HG03439 (cell line): ENCODE measurements at regions not wholly inside any gene's neighbourhood (a gene's known extent, or its start where the extent isn't known, plus 50 kb on each side); places are given as distances from the start of the nearest gene placed in this dataset.

Experiments used
- ATAC-seq: cut with Tn5 transposase; IDR thresholded peaks from one replicate; pipeline ENCODE4 v1.9.1; 2021; ENCODE audit warnings: mild to moderate bottlenecking, moderate library complexity; ENCODE audit not compliant: unreplicated experiment

DNA sequence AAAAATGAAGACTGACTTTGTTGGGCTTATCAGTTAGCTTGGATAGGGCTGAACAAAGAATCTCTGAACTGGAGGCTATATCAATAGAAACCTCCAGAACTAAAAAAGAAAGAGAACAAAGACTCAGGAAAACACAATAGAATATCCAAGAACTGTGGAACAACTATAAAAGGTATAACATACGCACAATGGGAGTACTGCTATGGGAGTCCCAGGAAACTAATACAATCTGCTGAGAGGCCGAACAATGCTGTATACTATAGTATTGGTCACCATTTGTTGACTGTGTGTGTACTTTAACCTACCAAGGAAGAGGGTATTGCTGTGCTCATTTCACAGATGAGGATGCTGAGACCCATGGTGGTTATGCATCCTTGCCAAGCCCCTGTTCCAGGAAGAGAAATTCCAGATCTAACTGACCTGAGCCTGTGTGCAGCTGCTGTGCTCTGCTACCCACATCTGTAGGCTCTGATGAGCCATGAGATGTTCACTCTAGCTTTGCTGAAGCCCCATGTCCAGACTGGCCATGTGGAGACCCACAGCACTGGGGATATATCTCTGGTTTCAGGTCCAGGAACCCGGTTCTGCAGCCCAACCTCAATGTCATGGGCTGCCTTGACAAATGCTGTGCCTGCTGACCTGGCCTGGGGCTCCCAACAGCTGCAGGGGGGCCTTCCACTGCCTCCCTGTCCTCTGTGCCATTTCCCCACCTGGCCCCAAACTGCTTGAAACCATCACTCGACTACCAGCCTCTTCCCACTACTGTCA lies 254.3 kb upstream of the TNRC6C start:
- ATAC-seq, result no peak

DNA sequence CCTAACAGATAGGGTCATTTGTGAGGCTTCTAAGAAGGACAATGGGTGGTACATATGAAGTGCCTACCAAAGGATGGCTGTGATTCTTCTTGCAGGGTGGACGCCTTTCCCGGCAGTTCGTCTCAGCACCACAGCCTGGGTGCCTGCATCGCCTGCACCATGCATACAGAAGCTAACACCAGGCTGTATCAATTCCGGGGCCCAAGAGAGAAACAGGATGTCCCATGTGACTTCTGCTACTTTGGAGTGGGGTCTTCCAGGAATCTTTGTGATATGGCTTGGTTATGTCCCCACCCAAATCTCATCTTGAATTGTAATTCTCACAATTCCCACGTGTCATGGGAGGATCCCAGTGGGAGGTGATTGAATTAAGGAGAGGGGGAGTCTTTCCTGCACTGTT lies 251.6 kb upstream of the TNRC6C start:
- ATAC-seq, result no peak

- no peak for ATAC-seq
Observed at GRCh38 chr17:77707546-77707945, 251.0 kb upstream of the TNRC6C start.

GRCh38 chr17:77708049-77708448 lies 250.5 kb upstream of the TNRC6C start:
- ATAC-seq, result no peak

- ATAC-seq, result no peak
Observed at GRCh38 chr17:77708936-77709335, 249.6 kb upstream of the TNRC6C start.

- ATAC-seq, result no peak
Observed at GRCh38 chr17:77709594-77709993, 248.9 kb upstream of the TNRC6C start.

- ATAC-seq, result no peak
Observed at GRCh38 chr17:77712578-77712977, 245.9 kb upstream of the TNRC6C start.

GRCh38 chr17:77716289-77716926 lies 242.1 kb upstream of the TNRC6C start:
- no peak for ATAC-seq

DNA sequence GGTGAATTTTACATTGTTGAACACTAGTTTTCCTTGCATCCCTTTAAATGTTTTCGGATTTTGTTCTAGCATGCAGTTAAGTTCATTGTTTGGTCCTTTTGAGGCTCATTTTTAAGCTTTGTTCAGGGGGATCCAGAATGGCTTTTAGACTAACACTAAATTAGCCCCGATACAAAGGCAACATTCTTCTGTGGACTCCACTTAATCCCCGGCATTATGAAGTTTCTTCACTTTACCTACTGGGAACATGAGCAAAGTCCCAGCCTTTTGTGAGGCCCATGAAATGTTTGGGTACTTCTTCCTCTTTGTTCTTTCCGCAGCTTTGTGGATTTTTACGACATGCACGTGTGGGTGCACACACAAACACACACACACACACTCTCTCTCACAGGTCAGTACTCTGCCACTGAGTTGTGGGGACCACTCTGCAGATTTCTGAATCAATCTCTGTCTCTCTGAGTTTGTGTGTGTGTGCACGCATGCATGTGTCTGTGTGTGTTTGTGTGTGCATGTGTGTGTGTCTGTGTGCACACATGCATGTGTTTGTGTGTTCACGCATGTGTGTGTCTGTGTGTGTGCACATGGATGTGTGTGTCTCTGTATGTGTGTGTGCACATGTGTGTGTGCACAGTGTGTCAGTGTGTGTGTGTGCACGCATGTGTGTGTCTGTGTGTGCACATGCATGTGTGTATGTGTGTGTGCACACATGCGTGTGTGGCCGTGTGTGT lies 240.4 kb upstream of the TNRC6C start:
- ATAC-seq, result no peak

GRCh38 chr17:77718669-77718961 lies 239.9 kb upstream of the TNRC6C start:
- no peak for ATAC-seq

GRCh38 chr17:77719806-77720205 lies 238.7 kb upstream of the TNRC6C start:
- ATAC-seq, result no peak

DNA sequence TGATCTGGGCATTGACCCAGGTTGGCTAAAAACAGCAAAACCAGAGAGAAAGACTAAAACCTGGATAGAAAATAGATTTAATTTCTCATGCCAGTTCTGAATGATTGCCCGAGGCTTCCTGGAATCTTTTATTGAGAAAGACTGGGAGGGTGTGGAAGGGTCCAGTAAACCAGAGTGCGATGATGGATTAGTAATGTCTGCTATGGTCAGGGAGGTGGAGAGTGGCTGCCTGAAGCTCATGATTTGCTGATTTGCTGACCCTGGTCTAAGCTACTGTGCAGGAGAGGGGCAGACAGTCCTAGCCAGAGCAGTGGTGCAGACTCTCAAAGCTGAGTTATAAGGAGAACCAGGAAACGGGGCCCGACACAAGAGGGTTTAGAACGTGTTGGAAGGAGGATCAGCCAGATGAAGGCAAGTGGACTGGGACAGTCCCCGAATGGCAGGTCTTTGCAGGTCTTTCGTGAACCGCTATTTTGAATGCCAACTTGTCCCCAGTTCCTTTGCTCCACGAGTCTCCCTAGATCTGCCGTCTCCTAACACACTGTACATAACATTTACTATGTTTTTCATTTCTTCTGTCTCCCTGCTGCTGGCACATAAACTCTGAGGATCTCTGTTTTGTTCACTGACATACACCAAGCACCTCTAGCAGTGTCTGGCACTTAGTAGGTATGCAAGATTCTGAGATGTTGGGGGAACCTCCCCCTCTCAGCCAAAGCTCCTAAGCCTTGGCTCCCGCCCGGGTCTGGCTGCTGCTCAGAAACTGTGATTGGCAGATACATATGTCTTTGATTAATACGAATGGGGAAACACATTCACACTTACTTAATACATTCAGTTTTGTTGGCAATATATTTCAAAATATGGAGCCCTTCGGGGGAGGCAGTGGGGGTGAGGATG lies 237.3 kb upstream of the TNRC6C start:
- no peak for ATAC-seq

DNA sequence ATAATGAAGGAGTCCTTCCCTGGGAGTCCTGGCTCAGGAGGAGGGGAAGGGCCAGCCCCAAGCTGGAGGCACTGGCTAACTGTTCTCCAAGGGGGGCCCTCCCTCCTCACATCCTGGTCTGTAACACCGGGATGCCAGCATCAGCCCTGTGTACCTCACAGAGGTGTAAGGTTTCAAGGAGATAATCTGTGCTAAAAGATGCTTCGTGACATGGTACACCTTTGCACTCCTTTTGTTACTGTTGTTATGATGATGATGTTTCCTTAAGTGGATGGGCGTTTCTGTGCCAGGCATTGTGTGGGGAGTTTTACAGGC lies 236.7 kb upstream of the TNRC6C start:
- no peak for ATAC-seq

DNA sequence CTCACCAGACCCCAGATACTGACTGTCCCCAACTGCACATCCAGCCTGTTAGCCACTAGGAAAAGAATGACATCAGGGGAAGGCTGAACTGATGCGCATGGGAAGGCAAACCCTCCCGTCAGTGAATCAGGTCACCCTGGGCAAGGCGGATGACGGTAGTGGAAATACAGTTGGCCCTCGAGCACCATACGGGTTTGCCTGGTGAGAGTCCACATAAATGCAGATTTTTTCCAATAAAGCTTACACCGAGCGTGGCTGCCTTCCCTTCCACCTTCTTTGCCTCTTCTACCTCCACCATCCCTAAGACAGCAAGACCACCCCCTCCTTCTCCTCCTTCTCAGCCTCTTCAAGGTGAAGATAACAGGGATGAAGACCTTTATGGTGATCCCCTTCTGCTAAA lies 236.1 kb upstream of the TNRC6C start:
- no peak for ATAC-seq

DNA sequence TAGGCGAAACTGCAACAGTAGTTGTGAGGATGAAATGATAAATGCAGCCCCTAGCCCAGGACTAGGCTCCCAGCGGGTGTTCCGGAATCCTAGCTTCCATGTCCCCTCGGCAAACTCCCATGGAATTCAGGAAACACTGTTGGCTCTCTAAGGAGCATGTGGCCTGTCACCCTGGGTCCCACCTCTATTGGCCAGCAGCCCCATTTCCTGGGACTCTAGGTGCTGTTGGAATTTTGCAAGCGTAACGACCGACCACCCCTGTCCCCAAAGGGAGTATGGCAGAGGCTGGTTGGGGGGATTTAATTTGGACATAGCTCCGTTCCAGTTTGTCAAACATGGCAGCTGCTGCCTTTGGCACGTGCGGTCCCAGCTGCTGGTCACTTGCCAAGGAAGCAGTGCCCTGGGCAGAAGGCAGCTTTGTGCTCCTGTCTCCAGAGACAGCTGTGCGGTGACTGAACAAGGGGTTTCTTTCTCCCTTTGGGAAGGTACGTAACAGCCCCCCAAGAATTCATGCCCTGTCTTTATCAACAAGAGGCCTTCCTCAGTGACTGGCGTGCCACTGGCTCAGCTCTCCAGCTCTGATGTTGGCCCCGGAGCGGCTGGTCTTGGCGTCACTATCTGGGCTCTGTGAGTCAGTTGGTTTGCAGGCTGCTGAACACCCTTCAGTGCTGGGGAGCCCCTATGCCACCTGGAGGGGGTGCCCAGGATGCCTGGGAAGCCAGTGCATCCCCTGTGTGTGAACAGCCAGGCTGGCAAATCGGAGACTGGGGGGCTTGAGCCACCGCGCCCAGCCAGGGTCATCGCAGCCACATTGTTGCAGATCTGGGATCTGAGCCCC lies 235.2 kb upstream of the TNRC6C start:
- no peak for ATAC-seq

DNA sequence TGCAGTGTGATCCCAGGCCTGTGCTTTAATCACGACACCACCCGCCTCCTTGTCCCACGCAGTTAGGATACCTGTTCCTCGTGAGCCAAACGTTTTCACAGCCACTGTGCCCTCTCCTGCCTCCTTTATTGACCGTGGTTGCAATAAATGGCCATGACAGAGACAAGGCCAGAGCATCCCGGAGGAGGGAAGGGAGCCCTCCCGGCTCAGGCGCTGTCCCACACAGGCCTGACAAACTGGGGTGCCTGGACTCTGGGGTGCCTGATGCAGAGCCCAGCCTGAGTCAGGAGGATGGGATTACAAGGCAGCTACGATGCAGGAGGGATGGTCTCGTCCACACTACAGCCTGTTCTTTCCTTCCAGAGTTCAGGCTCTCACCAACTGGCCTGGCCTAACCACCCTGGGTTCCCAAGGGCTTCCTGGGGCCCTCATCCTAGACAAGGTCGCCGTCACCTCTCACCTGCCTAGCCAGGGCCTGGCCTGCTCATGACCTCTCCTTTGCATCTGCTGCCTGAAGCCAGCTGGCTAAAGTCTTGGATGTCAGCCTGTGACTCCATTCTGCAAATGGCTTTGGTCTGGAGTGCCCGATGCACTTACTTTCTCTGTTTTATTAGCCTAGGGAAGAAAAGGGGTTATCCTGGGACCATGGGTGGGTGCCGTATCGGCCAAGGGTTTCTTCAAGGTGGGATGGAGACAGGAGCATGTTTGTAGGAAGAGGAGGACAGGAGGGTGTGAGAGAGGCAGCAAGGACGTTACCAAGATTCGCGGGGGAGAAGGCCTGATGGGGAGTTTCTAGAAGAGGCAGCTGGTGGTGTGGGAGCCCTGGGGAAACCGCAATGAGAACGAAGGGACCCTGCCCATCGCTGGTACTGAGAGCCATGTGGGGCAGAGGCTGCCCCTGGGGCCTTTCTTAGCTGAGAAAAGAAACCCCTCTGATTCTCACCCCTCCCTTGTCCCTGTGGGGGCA lies 234.3 kb upstream of the TNRC6C start:
- no peak for ATAC-seq

GRCh38 chr17:77724876-77725615 lies 233.5 kb upstream of the TNRC6C start:
- ATAC-seq, result no peak

GRCh38 chr17:77725846-77726245 lies 232.7 kb upstream of the TNRC6C start:
- no peak for ATAC-seq

GRCh38 chr17:77726549-77727006 lies 231.9 kb upstream of the TNRC6C start:
- no peak for ATAC-seq
